HepG2 (cell line): ENCODE measurements at regions not wholly inside any gene's neighbourhood (a gene's known extent, or its start where the extent isn't known, plus 50 kb on each side); places are given as distances from the start of the nearest gene placed in this dataset.
"Not testable (repeated sequence)": the region's sequence is repeated elsewhere in the genome, so short reads cannot be mapped to it uniquely, and the experiment has no call there.

ENCODE experiments used
- ATAC-seq: fragments of 200-7000 bp; cut with Tn5 transposase; 3 replicates; pipeline ENCODE4 v1.9.1; 2020; ENCODE audit warnings: mild to moderate bottlenecking, moderate library complexity
- BruUV-seq: library from RNA; stranded (reverse); fragments of 400-500 nt; replicated peaks from 2 replicates; lab custom pipeline; 2021; lab: Mats Ljungman, UMichigan
- CTCF ChIA-PET: fragments of 300-600 bp; formaldehyde crosslinking; extraction: SDS; loops from one replicate; lab custom pipeline; 2021; ENCODE audit warnings: low total read pairs, inconsistent platforms, low intra/inter-chr PET ratio; lab: Yijun Ruan, JAX
- POLR2A ChIA-PET: fragments of 350-600 bp; sonication (Branson Sonifier 250); formaldehyde crosslinking; loops from one replicate; lab custom pipeline; 2020; ENCODE audit warnings: antibody characterized with exemption, inconsistent platforms; lab: Yijun Ruan, JAX
- DNase-seq: peaks from one replicate; pipeline ENCODE4 v3.0.0-alpha.2; 2015; ENCODE audit warnings: low spot score
- FAIRE-seq: peaks from 3 replicates; lab custom pipeline; 2011; peaks lifted over from hg19 to GRCh38; lab: Jason Lieb, UNC
- H2AFZ ChIP-seq: one replicate; pipeline ENCODE4 v1.6.1; 2011; ENCODE audit warnings: low read length, inconsistent platforms
- H3K27ac ChIP-seq: fragments of 300-600 bp; 3 replicates; pipeline ENCODE4 v1.8.0; 2011; ENCODE audit warnings: mixed run types, mild to moderate bottlenecking, mixed read lengths, low read length, inconsistent platforms; ENCODE audit not compliant: insufficient read depth; ENCODE audit errors: extremely low read length
- H3K27me3 ChIP-seq, 2 experiments: fragments of 200-600 bp in 1 of 2; 2 replicates in 1 of 2; 3 replicates in 1 of 2; pipeline versions ENCODE4 v1.6.0 to v1.8.0; 2011; ENCODE audit warnings: low read length in 2 of 2, mild to moderate bottlenecking in 2 of 2, moderate library complexity in 2 of 2, inconsistent platforms in 1 of 2; ENCODE audit not compliant: insufficient read depth in 2 of 2, control insufficient read depth in 1 of 2
- H3K36me3 ChIP-seq, 2 experiments: fragments of 200-600 bp in 1 of 2; replicated peaks in 1 of 2; 2 replicates in 1 of 2; 3 replicates in 1 of 2; pipeline versions ENCODE4 v1.5.1 to v1.8.0; 2011; ENCODE audit warnings: low read length in 2 of 2, inconsistent platforms in 1 of 2; ENCODE audit not compliant: insufficient read depth in 2 of 2, control insufficient read depth in 1 of 2
- H3K4me1 ChIP-seq: 2 replicates; pipeline ENCODE4 v1.5.1; 2012; ENCODE audit warnings: low read length, inconsistent platforms; ENCODE audit not compliant: insufficient read depth
- H3K4me2 ChIP-seq: 2 replicates; pipeline ENCODE4 v1.6.0; 2011; ENCODE audit warnings: low read depth, low read length, inconsistent platforms
- H3K4me3 ChIP-seq, 3 experiments: fragments of 200-600 bp in 1 of 3; sonication (generic), shearing (Covaris generic) in 1 of 3; replicated peaks in 1 of 3; 2 replicates each; pipeline ENCODE4 v1.5.1; 2011 to 2016; ENCODE audit warnings: low read length in 3 of 3, inconsistent platforms in 2 of 3, low read depth in 2 of 3, mild to moderate bottlenecking in 2 of 3, control low read depth in 1 of 3, mixed read lengths in 1 of 3; ENCODE audit not compliant: insufficient read depth in 1 of 3
- H3K79me2 ChIP-seq: one replicate; pipeline ENCODE4 v1.6.1; 2011; ENCODE audit warnings: low read length, inconsistent platforms; ENCODE audit not compliant: insufficient read depth
- H3K9ac ChIP-seq: 2 replicates; pipeline ENCODE4 v1.6.0; 2011; ENCODE audit warnings: mild to moderate bottlenecking, low read depth, low read length, inconsistent platforms; ENCODE audit not compliant: insufficient read depth
- H3K9me3 ChIP-seq: 2 replicates; pipeline ENCODE4 v1.5.1; 2012; ENCODE audit warnings: mild to moderate bottlenecking, low read length
- H4K20me1 ChIP-seq: 2 replicates; pipeline ENCODE4 v1.6.0; 2011; ENCODE audit warnings: inconsistent platforms, mild to moderate bottlenecking, low read length, moderate library complexity; ENCODE audit not compliant: insufficient read depth
- EED ChIP-seq: sonication (generic); formaldehyde crosslinking; IDR thresholded peaks from 2 replicates; pipeline ENCODE4 v1.5.0; 2020; ENCODE audit warnings: mild to moderate bottlenecking, missing genetic modification reagents
- EZH2 ChIP-seq: conservative IDR thresholded peaks from 2 replicates; pipeline ENCODE4 v1.6.1; 2012; ENCODE audit warnings: mild to moderate bottlenecking, low read depth, low read length, moderate library complexity
- FIP1L1 ChIP-seq: fragments of 200-400 bp; formaldehyde crosslinking; IDR thresholded peaks from 2 replicates; pipeline ENCODE4 v1.6.1; 2018; ENCODE audit warnings: low read depth, mild to moderate bottlenecking, low read length, moderate library complexity, borderline replicate concordance; ENCODE audit not compliant: insufficient read depth
- GPN1 ChIP-seq: sonication (generic); formaldehyde crosslinking; IDR thresholded peaks from 2 replicates; pipeline ENCODE4 v1.5.1; 2020; ENCODE audit warnings: missing genetic modification reagents, borderline replicate concordance
- POLR2AphosphoS5 ChIP-seq: IDR thresholded peaks from 2 replicates; pipeline ENCODE4 v1.6.1; 2012; ENCODE audit warnings: low read depth, low read length
- ZBTB38 ChIP-seq: sonication (generic); formaldehyde crosslinking; IDR thresholded peaks from 2 replicates; pipeline ENCODE4 v1.5.1; 2020; ENCODE audit warnings: mild to moderate bottlenecking, missing genetic modification reagents
- ZNF496 ChIP-seq: sonication (generic); formaldehyde crosslinking; IDR thresholded peaks from 2 replicates; pipeline ENCODE4 v1.8.1; 2023; ENCODE audit warnings: mild to moderate bottlenecking, moderate library complexity, missing genetic modification reagents; ENCODE audit not compliant: insufficient replicate concordance
- ZNF614 ChIP-seq: IDR thresholded peaks from 2 replicates; pipeline ENCODE4 v1.6.1; 2018; ENCODE audit warnings: missing biosample characterization, missing genetic modification reagents, inconsistent platforms, borderline replicate concordance
- ZSCAN22 ChIP-seq: sonication (generic); formaldehyde crosslinking; IDR thresholded peaks from 2 replicates; pipeline ENCODE4 v1.4.0; 2020; ENCODE audit warnings: mild to moderate bottlenecking, missing genetic modification reagents
- WGBS: methylation state at CpG from one replicate; pipeline ENCODE4 v1.1.6; 2017; ENCODE audit warnings: low lambda C conversion rate; 5-methylcytosine and 5-hydroxymethylcytosine counted together
- in situ Hi-C: cut with HindIII; loops from 2 replicates; pipeline ENCODE4 v1.10.0; 2017; ENCODE audit warnings: low pct_unique_long_range_greater_than_20kb; ENCODE audit not compliant: extremely low pct_ligation_motif_present
- intact Hi-C: fragments of 100-400 bp; cut with micrococcal nuclease; formaldehyde crosslinking; loops from one replicate; pipeline ENCODE4 v1.10.0; 2022; ENCODE audit not compliant: unreplicated experiment

DNA sequence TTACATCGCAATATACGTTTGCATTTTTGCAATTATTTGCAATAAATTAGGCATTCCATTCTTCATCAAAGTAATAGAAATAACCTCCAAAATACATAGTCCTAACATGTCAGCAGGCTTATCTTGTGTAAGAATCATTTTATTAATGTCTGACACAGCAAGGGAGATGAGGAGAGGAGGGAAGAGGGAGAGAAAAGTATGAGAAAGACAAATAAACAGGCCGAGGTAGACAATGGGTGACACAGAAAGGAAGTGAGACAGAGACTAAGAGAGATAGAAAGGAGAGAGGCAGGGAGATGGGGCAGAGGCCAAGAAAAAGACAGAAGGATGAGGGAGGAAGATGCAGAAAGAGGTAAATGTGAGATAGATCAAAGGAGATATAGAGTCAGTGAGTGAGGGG lies 50.3 kb upstream of the CYP2B6 start:
- peaks cover 1 to 41% of the 10 kb centered on the region in 2 experiments for H3K27me3 ChIP-seq
- ATAC-seq, DNase-seq, H4K20me1 ChIP-seq, H3K4me3 ChIP-seq, H3K9ac ChIP-seq, POLR2A ChIA-PET, FAIRE-seq, H3K9me3 ChIP-seq, H3K4me2 ChIP-seq, intact Hi-C loops, BruUV-seq, in situ Hi-C loops, H3K36me3 ChIP-seq, CTCF ChIA-PET, H2AFZ ChIP-seq, H3K27ac ChIP-seq, H3K79me2 ChIP-seq, H3K4me1 ChIP-seq: not testable (repeated sequence)
- WGBS: 3% methylated on average over 3 of the region's 3 CpGs

DNA sequence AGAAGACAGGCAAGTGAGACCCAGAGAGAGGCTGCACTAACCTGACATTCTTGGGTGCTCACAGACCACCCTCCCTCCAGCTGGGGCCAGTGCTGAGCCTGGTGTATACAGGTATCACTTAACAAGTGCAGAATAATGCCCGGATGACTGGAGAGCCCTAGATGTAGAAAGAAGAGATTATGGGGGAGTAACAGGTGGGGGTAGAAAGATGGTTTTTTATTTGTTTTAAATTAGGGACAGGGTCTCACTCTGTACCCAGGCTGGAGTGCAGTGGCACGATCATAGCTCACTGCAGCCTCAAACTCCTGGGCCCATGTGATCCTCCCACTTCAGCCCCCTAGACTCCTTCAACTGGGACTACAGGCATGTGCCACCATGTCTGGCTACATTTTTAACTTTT lies 53.1 kb upstream of the CYP2B6 start:
- in situ Hi-C loops, H3K79me2 ChIP-seq, BruUV-seq, POLR2A ChIA-PET, ATAC-seq, H4K20me1 ChIP-seq, H2AFZ ChIP-seq, H3K4me3 ChIP-seq, CTCF ChIA-PET, intact Hi-C loops, H3K36me3 ChIP-seq, DNase-seq, H3K4me2 ChIP-seq, H3K27ac ChIP-seq, H3K9me3 ChIP-seq, H3K9ac ChIP-seq, H3K4me1 ChIP-seq, FAIRE-seq: not testable (repeated sequence)
- H3K27me3 ChIP-seq: peaks cover 1 to 41% of the 10 kb centered on the region in 2 experiments
- WGBS: 37% methylated on average over 2 of the region's 2 CpGs

- Histone ChIP-seq H3K4me1 (no peaks in the 10 kb centered on the region), H3K36me3 (no peaks in the 10 kb centered on the region), H4K20me1 (no peaks in the 10 kb centered on the region)
- no peak for FAIRE-seq
- intact Hi-C loops: no loop called here
- no peak for DNase-seq
- POLR2A ChIA-PET: no interaction called here
- TF ChIP-seq EZH2: no peak
- no peak for TF ChIP-seq POLR2AphosphoS5
- TF ChIP-seq ZNF614 (CRISPR knock-in tag): no peak
- TF ChIP-seq GPN1: no peak
- no peak for TF ChIP-seq ZBTB38 (CRISPR knock-in tag)
- TF ChIP-seq ZNF496: no peak
- no peak for TF ChIP-seq ZSCAN22 (CRISPR knock-in tag)
- TF ChIP-seq FIP1L1: no peak
- no peak for TF ChIP-seq EED (CRISPR knock-in tag)
- TF ChIP-seq, all 625 proteins: peak for 0
- no peaks in the 10 kb centered on the region for H3K79me2 ChIP-seq
- no peaks in the 10 kb centered on the region for H3K9me3 ChIP-seq
- no TSS peak for BruUV-seq
- H3K27me3 ChIP-seq: peaks cover 1 to 39% of the 10 kb centered on the region in 2 experiments
- 38% methylated on average over 3 of the region's 3 CpGs for WGBS
- H3K4me2 ChIP-seq: no peak overlapping the region
- CTCF ChIA-PET: no interaction called here
- no peak overlapping the region for H3K27ac ChIP-seq
- H3K9ac ChIP-seq: no peak overlapping the region
- in situ Hi-C loops: no loop called here
- no peak overlapping the region for H3K4me3 ChIP-seq
- no peak for ATAC-seq
- no peak overlapping the region for H2AFZ ChIP-seq
These were observed 54.3 kb upstream of the CYP2B6 start for GRCh38 chr19:40936755-40937154.
